ENCODE measurements at regions not wholly inside any gene's neighbourhood (a gene's known extent, or its start where the extent isn't known, plus 50 kb on each side); places are given as distances from the start of the nearest gene placed in this dataset.

DNA sequence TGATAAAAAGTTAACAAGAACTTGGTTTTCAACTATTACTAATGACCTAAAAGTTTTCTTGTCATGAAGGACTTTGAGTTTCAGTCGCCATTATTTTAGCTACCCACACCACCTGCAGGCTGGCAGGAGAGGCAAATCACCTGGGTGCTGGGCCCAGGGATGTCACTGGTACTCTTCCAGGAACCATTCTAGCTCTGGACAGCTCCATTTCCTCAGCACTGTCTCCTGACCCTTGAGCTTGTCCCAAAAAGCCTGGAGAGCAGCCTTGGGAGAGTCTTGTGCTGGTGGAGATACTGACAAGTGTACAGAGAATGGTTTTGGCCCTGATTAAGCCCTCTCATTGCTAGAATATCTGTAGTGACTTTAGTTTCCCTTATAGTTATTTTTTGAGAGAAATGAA lies 1924.1 kb upstream of the WWC1 start:
- Histone ChIP-seq H3K27me3 (ENCODE audit: control insufficient read depth in 1 of 2, insufficient read depth in 2 of 2, low read length in 2 of 2) (no peaks in the 10 kb centered on the region), H3K36me3 (ENCODE audit: control insufficient read depth in 2 of 2, insufficient read depth in 2 of 2, low read length in 1 of 2) (no peaks in the 10 kb centered on the region), H3K9me3 (ENCODE audit: control insufficient read depth in 2 of 2, insufficient read depth in 1 of 2, low read depth in 1 of 2, low read length in 1 of 2) (no peaks in the 10 kb centered on the region), H3K4me3 (ENCODE audit: low read depth in 1 of 2, low read length in 2 of 2) (no peak overlapping the region), H3K4me1 (ENCODE audit: control insufficient read depth in 2 of 2, insufficient read depth in 2 of 2, low read length in 1 of 2) (no peaks in the 10 kb centered on the region), H3K27ac (ENCODE audit: low read depth in 2 of 2, low read length in 1 of 2) (no peak overlapping the region)
- WGBS, 2 donors = 65 to 70% methylated on average over 1 of the region's 1 CpG

DNA sequence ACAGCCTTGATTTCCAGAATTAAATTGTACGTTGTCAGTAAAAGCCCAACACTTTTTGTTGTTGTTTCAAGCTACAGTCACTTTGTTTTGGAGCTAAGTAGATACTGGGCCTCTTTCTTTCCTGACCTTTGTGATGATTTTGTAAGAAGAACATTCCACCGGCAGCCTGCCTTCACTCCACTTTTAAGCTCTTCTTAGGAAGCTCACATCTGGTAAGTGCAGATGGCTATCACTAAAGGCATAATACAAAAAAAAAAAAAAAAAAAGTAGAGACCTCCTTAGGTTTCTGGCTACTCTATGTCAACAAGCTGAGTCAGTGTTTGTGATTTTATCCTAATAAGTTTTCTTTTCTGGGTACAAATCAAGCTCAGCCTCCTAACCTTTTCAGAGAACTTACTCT lies 1922.1 kb upstream of the WWC1 start:
- no peaks in the 10 kb centered on the region for H3K36me3 ChIP-seq (ENCODE audit: control insufficient read depth in 2 of 2, insufficient read depth in 2 of 2, low read length in 1 of 2)
- H3K4me1 ChIP-seq (ENCODE audit: control insufficient read depth in 2 of 2, insufficient read depth in 2 of 2, low read length in 1 of 2) = no peaks in the 10 kb centered on the region
- no peak overlapping the region for H3K4me3 ChIP-seq (ENCODE audit: low read depth in 1 of 2, low read length in 2 of 2)
- no peak overlapping the region for H3K27ac ChIP-seq (ENCODE audit: low read depth in 2 of 2, low read length in 1 of 2)
- H3K9me3 ChIP-seq (ENCODE audit: control insufficient read depth in 2 of 2, insufficient read depth in 1 of 2, low read depth in 1 of 2, low read length in 1 of 2) = no peaks in the 10 kb centered on the region
- no peaks in the 10 kb centered on the region for H3K27me3 ChIP-seq (ENCODE audit: control insufficient read depth in 1 of 2, insufficient read depth in 2 of 2, low read length in 2 of 2)
- WGBS, 2 donors = 59 to 61% methylated on average over 2 of the region's 2 CpGs

DNA sequence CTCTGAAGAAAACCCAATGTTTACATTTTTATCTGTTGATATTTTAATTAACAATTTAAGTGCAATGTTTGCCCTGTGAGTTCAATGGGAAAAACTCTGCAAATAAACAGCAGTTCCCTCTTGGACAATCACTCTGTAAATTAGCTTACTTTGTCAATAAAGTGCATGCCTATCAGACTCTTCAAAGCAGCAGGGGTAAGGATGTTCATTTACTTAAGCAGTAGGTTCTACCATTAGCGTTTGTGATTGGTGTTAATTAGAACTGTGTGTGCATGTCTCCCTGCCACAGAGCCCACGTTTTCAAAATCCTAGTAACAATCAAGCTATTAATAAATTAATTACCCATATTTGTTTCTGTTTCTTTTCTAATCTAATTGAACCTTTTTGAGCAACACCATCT lies 1921.6 kb upstream of the WWC1 start:
- Histone ChIP-seq H3K9me3 (ENCODE audit: control insufficient read depth in 2 of 2, insufficient read depth in 1 of 2, low read depth in 1 of 2, low read length in 1 of 2) (no peaks in the 10 kb centered on the region), H3K36me3 (ENCODE audit: control insufficient read depth in 2 of 2, insufficient read depth in 2 of 2, low read length in 1 of 2) (no peaks in the 10 kb centered on the region), H3K27me3 (ENCODE audit: control insufficient read depth in 1 of 2, insufficient read depth in 2 of 2, low read length in 2 of 2) (no peaks in the 10 kb centered on the region), H3K4me1 (ENCODE audit: control insufficient read depth in 2 of 2, insufficient read depth in 2 of 2, low read length in 1 of 2) (no peaks in the 10 kb centered on the region), H3K4me3 (ENCODE audit: low read depth in 1 of 2, low read length in 2 of 2) (no peak overlapping the region), H3K27ac (ENCODE audit: low read depth in 2 of 2, low read length in 1 of 2) (no peak overlapping the region)
- WGBS, 2 donors = 32 to 35% methylated on average over 2 of the region's 2 CpGs

DNA sequence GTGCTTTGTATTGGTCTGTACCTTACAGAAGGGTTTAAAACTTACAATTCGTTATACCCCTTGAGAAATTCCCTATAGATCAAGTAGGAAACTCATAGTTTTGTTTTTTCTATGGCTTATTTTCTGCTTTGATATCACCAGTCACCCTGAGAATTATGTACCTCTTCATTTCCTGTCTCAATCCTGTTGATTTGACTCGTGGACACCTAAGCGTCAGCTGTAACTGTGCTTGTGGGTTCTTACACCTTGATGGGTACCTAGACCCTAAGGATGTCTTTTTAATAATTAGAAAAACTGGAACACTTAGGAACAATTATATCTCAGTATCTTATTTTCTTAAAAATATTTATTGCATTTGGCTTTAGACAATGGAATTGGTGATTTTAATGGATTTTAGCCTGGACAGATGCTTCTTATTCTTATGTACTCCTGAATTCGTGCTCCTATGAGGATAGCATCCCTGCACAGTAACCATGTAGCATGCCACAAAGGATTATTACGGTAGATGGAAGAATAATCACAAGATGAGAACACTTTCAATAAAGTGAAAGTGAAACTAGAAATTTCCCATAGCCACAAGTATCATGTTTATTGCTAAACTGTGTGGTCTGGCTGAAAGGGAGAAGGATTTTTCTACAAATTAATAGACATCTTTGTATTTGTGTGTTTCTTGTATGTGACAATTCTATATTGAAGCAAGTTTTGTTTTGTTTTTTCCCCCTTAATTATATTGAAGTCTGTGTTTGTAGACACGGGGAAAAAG lies 1920.3 kb upstream of the WWC1 start:
- Histone ChIP-seq H3K27me3 (ENCODE audit: control insufficient read depth in 1 of 2, insufficient read depth in 2 of 2, low read length in 2 of 2) (no peaks in the 10 kb centered on the region), H3K27ac (ENCODE audit: low read depth in 2 of 2, low read length in 1 of 2) (no peak overlapping the region), H3K36me3 (ENCODE audit: control insufficient read depth in 2 of 2, insufficient read depth in 2 of 2, low read length in 1 of 2) (no peaks in the 10 kb centered on the region), H3K4me3 (ENCODE audit: low read depth in 1 of 2, low read length in 2 of 2) (no peak overlapping the region), H3K9me3 (ENCODE audit: control insufficient read depth in 2 of 2, insufficient read depth in 1 of 2, low read depth in 1 of 2, low read length in 1 of 2) (no peaks in the 10 kb centered on the region), H3K4me1 (ENCODE audit: control insufficient read depth in 2 of 2, insufficient read depth in 2 of 2, low read length in 1 of 2) (no peaks in the 10 kb centered on the region)
- WGBS, 2 donors = 70 to 76% methylated on average over 6 of the region's 6 CpGs

DNA sequence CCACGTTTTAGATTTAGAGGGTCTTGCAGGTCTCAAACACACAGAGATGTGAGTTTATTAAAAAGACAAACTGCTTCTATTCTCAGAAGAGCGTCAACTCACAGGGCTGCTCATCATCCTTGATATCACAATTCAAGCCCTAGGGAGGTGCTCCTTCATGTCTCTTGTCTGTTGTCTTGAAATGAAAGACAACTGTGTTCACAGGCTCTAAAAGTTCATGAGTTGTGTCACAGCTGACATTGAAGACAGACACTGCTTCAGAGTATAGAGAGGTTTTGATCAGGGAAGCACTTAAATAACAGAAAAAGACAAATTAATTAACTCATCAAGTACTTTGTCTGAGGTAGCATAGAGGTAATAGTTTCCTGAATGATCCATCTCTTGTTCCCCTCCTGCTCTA lies 1917.6 kb upstream of the WWC1 start:
- Histone ChIP-seq H3K36me3 (ENCODE audit: control insufficient read depth in 2 of 2, insufficient read depth in 2 of 2, low read length in 1 of 2) (no peaks in the 10 kb centered on the region), H3K9me3 (ENCODE audit: control insufficient read depth in 2 of 2, insufficient read depth in 1 of 2, low read depth in 1 of 2, low read length in 1 of 2) (peaks cover 0 to 7% of the 10 kb centered on the region in 2 donors), H3K4me1 (ENCODE audit: control insufficient read depth in 2 of 2, insufficient read depth in 2 of 2, low read length in 1 of 2) (no peaks in the 10 kb centered on the region), H3K27ac (ENCODE audit: low read depth in 2 of 2, low read length in 1 of 2) (no peak overlapping the region), H3K4me3 (ENCODE audit: low read depth in 1 of 2, low read length in 2 of 2) (no peak overlapping the region), H3K27me3 (ENCODE audit: control insufficient read depth in 1 of 2, insufficient read depth in 2 of 2, low read length in 2 of 2) (no peaks in the 10 kb centered on the region)
- 84 to 87% methylated on average over 2 of the region's 2 CpGs for WGBS, 2 donors

DNA sequence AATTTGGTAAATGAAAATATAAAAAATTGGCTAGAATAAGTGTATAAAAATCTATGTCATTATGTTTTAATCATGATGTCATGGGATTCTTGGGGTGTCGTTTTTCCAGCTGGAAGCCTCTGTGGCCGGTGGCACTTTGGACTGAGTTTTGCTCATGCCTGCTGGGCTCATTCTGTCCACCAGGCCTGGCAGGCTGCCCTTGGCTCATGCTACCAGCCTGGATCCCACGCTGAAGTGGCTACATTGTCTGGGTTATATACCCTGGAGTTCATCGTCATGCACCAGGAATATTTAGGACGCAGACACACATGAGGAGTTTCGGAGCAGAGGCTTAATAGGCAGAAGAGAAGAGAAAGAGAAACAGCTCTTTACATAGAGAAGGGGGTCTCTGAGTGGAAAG lies 1913.7 kb upstream of the WWC1 start:
- Histone ChIP-seq H3K4me3 (ENCODE audit: low read depth in 1 of 2, low read length in 2 of 2) (no peak overlapping the region), H3K9me3 (ENCODE audit: control insufficient read depth in 2 of 2, insufficient read depth in 1 of 2, low read depth in 1 of 2, low read length in 1 of 2) (peaks cover 4 to 17% of the 10 kb centered on the region in 2 donors), H3K27me3 (ENCODE audit: control insufficient read depth in 1 of 2, insufficient read depth in 2 of 2, low read length in 2 of 2) (no peaks in the 10 kb centered on the region), H3K4me1 (ENCODE audit: control insufficient read depth in 2 of 2, insufficient read depth in 2 of 2, low read length in 1 of 2) (no peaks in the 10 kb centered on the region), H3K36me3 (ENCODE audit: control insufficient read depth in 2 of 2, insufficient read depth in 2 of 2, low read length in 1 of 2) (no peaks in the 10 kb centered on the region), H3K27ac (ENCODE audit: low read depth in 2 of 2, low read length in 1 of 2) (no peak overlapping the region)
- WGBS, 2 donors = 77 to 79% methylated on average over 6 of the region's 6 CpGs

DNA sequence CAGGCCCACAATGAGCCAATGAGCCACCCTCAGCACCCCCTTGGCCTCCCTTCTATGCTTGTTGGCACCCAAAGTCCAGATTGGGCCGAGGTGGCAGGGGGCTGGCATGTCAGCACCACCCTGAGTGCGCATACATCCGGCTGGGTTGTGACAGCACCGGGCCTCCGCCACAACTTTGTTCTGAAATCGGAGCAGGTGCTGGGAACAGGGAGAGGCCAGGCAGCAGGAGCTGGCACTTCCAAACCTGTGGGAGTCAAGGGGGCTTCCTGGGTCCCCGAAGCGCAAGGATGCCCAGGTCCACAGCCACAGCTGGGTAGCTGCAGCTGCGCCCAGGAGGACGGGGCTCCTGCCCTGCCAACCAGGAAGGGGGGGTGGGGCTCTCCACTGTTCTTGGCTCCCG lies 1911.9 kb upstream of the WWC1 start:
- H3K27ac ChIP-seq (ENCODE audit: low read depth in 2 of 2, low read length in 1 of 2) = no peak overlapping the region
- 94 to 95% methylated on average over 11 of the region's 11 CpGs for WGBS, 2 donors
- H3K4me3 ChIP-seq (ENCODE audit: low read depth in 1 of 2, low read length in 2 of 2) = no peak overlapping the region
- H3K27me3 ChIP-seq (ENCODE audit: control insufficient read depth in 1 of 2, insufficient read depth in 2 of 2, low read length in 2 of 2) = no peaks in the 10 kb centered on the region
- no peaks in the 10 kb centered on the region for H3K4me1 ChIP-seq (ENCODE audit: control insufficient read depth in 2 of 2, insufficient read depth in 2 of 2, low read length in 1 of 2)
- no peaks in the 10 kb centered on the region for H3K36me3 ChIP-seq (ENCODE audit: control insufficient read depth in 2 of 2, insufficient read depth in 2 of 2, low read length in 1 of 2)
- H3K9me3 ChIP-seq (ENCODE audit: control insufficient read depth in 2 of 2, insufficient read depth in 1 of 2, low read depth in 1 of 2, low read length in 1 of 2) = peaks cover 4 to 17% of the 10 kb centered on the region in 2 donors

DNA sequence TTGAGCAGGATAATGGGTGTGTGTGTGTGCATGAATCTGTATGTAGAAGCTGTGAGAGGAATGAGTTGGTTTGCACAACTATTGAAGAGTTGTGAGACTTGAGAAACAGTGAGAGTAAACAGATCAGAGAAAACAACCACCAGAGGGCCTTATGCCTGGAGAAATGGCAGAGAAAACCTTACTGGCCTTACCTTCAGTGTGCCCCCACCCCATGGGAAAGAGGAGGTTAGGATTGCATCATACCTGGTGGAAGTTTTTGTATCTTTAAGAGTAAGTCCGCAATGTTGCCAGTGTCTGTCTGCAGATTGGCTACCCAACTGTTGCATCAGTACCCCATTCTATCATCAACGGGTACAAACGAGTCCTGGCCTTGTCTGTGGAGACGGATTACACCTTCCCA lies 1909.4 kb upstream of the WWC1 start:
- Histone ChIP-seq H3K27ac (ENCODE audit: low read depth in 2 of 2, low read length in 1 of 2) (no peak overlapping the region), H3K4me3 (ENCODE audit: low read depth in 1 of 2, low read length in 2 of 2) (no peak overlapping the region), H3K9me3 (ENCODE audit: control insufficient read depth in 2 of 2, insufficient read depth in 1 of 2, low read depth in 1 of 2, low read length in 1 of 2) (peaks cover 4 to 17% of the 10 kb centered on the region in 2 donors), H3K36me3 (ENCODE audit: control insufficient read depth in 2 of 2, insufficient read depth in 2 of 2, low read length in 1 of 2) (no peaks in the 10 kb centered on the region), H3K27me3 (ENCODE audit: control insufficient read depth in 1 of 2, insufficient read depth in 2 of 2, low read length in 2 of 2) (no peaks in the 10 kb centered on the region), H3K4me1 (ENCODE audit: control insufficient read depth in 2 of 2, insufficient read depth in 2 of 2, low read length in 1 of 2) (no peaks in the 10 kb centered on the region)
- WGBS, 2 donors = 60 to 67% methylated on average over 4 of the region's 4 CpGs

DNA sequence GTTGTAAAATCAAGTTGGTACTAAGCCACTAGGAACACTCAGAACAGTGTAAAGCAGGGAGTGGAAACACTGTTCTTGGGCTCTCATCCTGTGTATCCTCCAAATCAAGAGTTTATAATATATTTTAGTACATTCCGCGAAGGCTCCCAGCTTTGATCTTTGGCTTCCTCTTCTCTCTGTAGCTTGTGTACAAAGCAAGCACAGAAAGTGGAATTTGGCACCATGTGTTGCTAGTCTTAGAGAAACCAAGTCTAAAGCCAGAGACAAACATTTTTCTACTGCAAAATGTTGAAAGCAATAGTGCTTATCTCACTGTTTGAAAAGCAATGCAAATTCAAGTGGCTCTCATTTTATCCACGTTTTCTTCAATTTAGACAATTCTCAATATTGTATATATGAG lies 1893.3 kb upstream of the WWC1 start:
- Histone ChIP-seq H3K9me3 (ENCODE audit: control insufficient read depth in 2 of 2, insufficient read depth in 1 of 2, low read depth in 1 of 2, low read length in 1 of 2) (no peaks in the 10 kb centered on the region), H3K36me3 (ENCODE audit: control insufficient read depth in 2 of 2, insufficient read depth in 2 of 2, low read length in 1 of 2) (no peaks in the 10 kb centered on the region), H3K4me1 (ENCODE audit: control insufficient read depth in 2 of 2, insufficient read depth in 2 of 2, low read length in 1 of 2) (no peaks in the 10 kb centered on the region), H3K4me3 (ENCODE audit: low read depth in 1 of 2, low read length in 2 of 2) (no peak overlapping the region), H3K27ac (ENCODE audit: low read depth in 2 of 2, low read length in 1 of 2) (no peak overlapping the region), H3K27me3 (ENCODE audit: control insufficient read depth in 1 of 2, insufficient read depth in 2 of 2, low read length in 2 of 2) (no peaks in the 10 kb centered on the region)
- 52 to 62% methylated on average over 3 of the region's 3 CpGs for WGBS, 2 donors

DNA sequence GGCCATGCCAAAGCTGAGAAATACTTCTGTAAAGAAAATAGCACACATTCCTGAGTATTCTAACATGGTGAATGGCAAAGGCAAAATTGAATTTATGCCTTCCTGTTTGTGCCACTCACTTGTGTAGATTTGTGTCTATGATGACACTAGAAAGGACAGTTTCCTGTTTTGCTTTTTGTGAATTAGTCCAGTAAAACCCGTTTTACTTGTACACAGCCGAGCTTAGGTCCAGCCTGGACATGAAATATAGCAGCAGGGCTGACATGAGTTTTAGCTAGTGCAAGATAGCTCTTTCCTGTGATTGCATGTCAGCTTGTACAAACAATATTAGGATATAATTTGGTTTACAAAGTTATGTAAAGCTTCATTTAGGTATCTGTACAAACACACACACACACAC lies 1891.7 kb upstream of the WWC1 start:
- 16 to 20% methylated on average over 2 of the region's 2 CpGs for WGBS, 2 donors
- no peaks in the 10 kb centered on the region for H3K9me3 ChIP-seq (ENCODE audit: control insufficient read depth in 2 of 2, insufficient read depth in 1 of 2, low read depth in 1 of 2, low read length in 1 of 2)
- no peaks in the 10 kb centered on the region for H3K36me3 ChIP-seq (ENCODE audit: control insufficient read depth in 2 of 2, insufficient read depth in 2 of 2, low read length in 1 of 2)
- no peak overlapping the region for H3K4me3 ChIP-seq (ENCODE audit: low read depth in 1 of 2, low read length in 2 of 2)
- no peak overlapping the region for H3K27ac ChIP-seq (ENCODE audit: low read depth in 2 of 2, low read length in 1 of 2)
- no peaks in the 10 kb centered on the region for H3K27me3 ChIP-seq (ENCODE audit: control insufficient read depth in 1 of 2, insufficient read depth in 2 of 2, low read length in 2 of 2)
- no peaks in the 10 kb centered on the region for H3K4me1 ChIP-seq (ENCODE audit: control insufficient read depth in 2 of 2, insufficient read depth in 2 of 2, low read length in 1 of 2)
